ENCODE measurements at regions not wholly inside any gene's neighbourhood (a gene's known extent, or its start where the extent isn't known, plus 50 kb on each side); places are given as distances from the start of the nearest gene placed in this dataset.

- Histone ChIP-seq H3K27ac (ENCODE audit: low read depth, low read length) (no peak overlapping the region), H3K9me3 (ENCODE audit: insufficient read depth, low read depth, low read length) (peaks cover 5% of the 10 kb centered on the region), H3K79me2 (ENCODE audit: insufficient read depth, low read length) (no peaks in the 10 kb centered on the region), H3K4me1 (ENCODE audit: insufficient read depth, low read length) (peaks cover 4% of the 10 kb centered on the region), H2AFZ (ENCODE audit: low read depth, low read length) (no peak overlapping the region), H3K36me3 (ENCODE audit: insufficient read depth, low read length) (no peaks in the 10 kb centered on the region), H3K4me2 (ENCODE audit: low read length) (no peak overlapping the region), H4K20me1 (ENCODE audit: insufficient read depth, low read length) (no peaks in the 10 kb centered on the region), H3K27me3 (ENCODE audit: insufficient read depth, low read length) (no peaks in the 10 kb centered on the region), H3K9ac (ENCODE audit: low read length) (no peak overlapping the region), H3K4me3 (ENCODE audit: insufficient read depth, low read depth, low read length) (no peak overlapping the region)
- H3K4me1 Mint-ChIP-seq (ENCODE audit: low read depth, unreplicated experiment), result peaks cover 12% of the 10 kb centered on the region
- H3K27me3 Mint-ChIP-seq (ENCODE audit: low read depth, unreplicated experiment), result peaks cover 53% of the 10 kb centered on the region
- FAIRE-seq, result no peak
- H3K27ac Mint-ChIP-seq (ENCODE audit: unreplicated experiment), result no peak overlapping the region
- peaks cover 4% of the 10 kb centered on the region for H3K9me3 Mint-ChIP-seq (ENCODE audit: unreplicated experiment)
- no peak for TF ChIP-seq EZH2 (IDR thresholded peaks at IDR 0.05; ENCODE audit: insufficient read depth, low read length)
- no peak for TF ChIP-seq CTCF (IDR thresholded peaks at IDR 0.05; ENCODE audit: insufficient read depth, low read depth, low read length)
- no peaks in the 10 kb centered on the region for H3K36me3 Mint-ChIP-seq (ENCODE audit: low read depth, unreplicated experiment)
- no peak for DNase-seq (ENCODE audit: low read depth)
- no peak overlapping the region for H3K4me3 Mint-ChIP-seq (ENCODE audit: unreplicated experiment)
Observed at GRCh38 chr6:169909113-169909512, 157.7 kb downstream of the ERMARD start.

GRCh38 chr6:169908403-169908933 lies 157.0 kb downstream of the ERMARD start:
- Mint-ChIP-seq H3K9me3 (ENCODE audit: unreplicated experiment) (no peaks in the 10 kb centered on the region), H3K27ac (ENCODE audit: unreplicated experiment) (peak overlapping the region; percentile 12), H3K4me3 (ENCODE audit: unreplicated experiment) (no peak overlapping the region), H3K27me3 (ENCODE audit: low read depth, unreplicated experiment) (peaks cover 49% of the 10 kb centered on the region), H3K36me3 (ENCODE audit: low read depth, unreplicated experiment) (no peaks in the 10 kb centered on the region), H3K4me1 (ENCODE audit: low read depth, unreplicated experiment) (peaks cover 13% of the 10 kb centered on the region)
- Histone ChIP-seq H2AFZ (ENCODE audit: low read depth, low read length) (no peak overlapping the region), H3K4me2 (ENCODE audit: low read length) (no peak overlapping the region), H3K9me3 (ENCODE audit: insufficient read depth, low read depth, low read length) (peaks cover 5% of the 10 kb centered on the region), H3K9ac (ENCODE audit: low read length) (no peak overlapping the region), H3K79me2 (ENCODE audit: insufficient read depth, low read length) (no peaks in the 10 kb centered on the region), H4K20me1 (ENCODE audit: insufficient read depth, low read length) (no peaks in the 10 kb centered on the region), H3K27me3 (ENCODE audit: insufficient read depth, low read length) (no peaks in the 10 kb centered on the region), H3K36me3 (ENCODE audit: insufficient read depth, low read length) (no peaks in the 10 kb centered on the region), H3K27ac (ENCODE audit: low read depth, low read length) (no peak overlapping the region), H3K4me3 (ENCODE audit: insufficient read depth, low read depth, low read length) (no peak overlapping the region), H3K4me1 (ENCODE audit: insufficient read depth, low read length) (peaks cover 4% of the 10 kb centered on the region)
- TF ChIP-seq CTCF (IDR thresholded peaks at IDR 0.05; ENCODE audit: insufficient read depth, low read depth, low read length) (no peak), EZH2 (IDR thresholded peaks at IDR 0.05; ENCODE audit: insufficient read depth, low read length) (no peak)
- no peak for FAIRE-seq
- no peak for DNase-seq (ENCODE audit: low read depth)

- no peak overlapping the region for H3K9ac ChIP-seq (ENCODE audit: low read length)
- H3K27me3 ChIP-seq (ENCODE audit: insufficient read depth, low read length), result no peaks in the 10 kb centered on the region
- no peak overlapping the region for H3K4me3 Mint-ChIP-seq (ENCODE audit: unreplicated experiment)
- H4K20me1 ChIP-seq (ENCODE audit: insufficient read depth, low read length), result no peaks in the 10 kb centered on the region
- H3K9me3 Mint-ChIP-seq (ENCODE audit: unreplicated experiment), result no peaks in the 10 kb centered on the region
- H3K27me3 Mint-ChIP-seq (ENCODE audit: low read depth, unreplicated experiment), result peaks cover 42% of the 10 kb centered on the region
- peaks cover 4% of the 10 kb centered on the region for H3K4me1 ChIP-seq (ENCODE audit: insufficient read depth, low read length)
- H3K4me3 ChIP-seq (ENCODE audit: insufficient read depth, low read depth, low read length), result no peak overlapping the region
- no peak overlapping the region for H3K27ac Mint-ChIP-seq (ENCODE audit: unreplicated experiment)
- no peak overlapping the region for H2AFZ ChIP-seq (ENCODE audit: low read depth, low read length)
- no peak for TF ChIP-seq EZH2 (IDR thresholded peaks at IDR 0.05; ENCODE audit: insufficient read depth, low read length)
- no peak for TF ChIP-seq CTCF (IDR thresholded peaks at IDR 0.05; ENCODE audit: insufficient read depth, low read depth, low read length)
- no peak overlapping the region for H3K27ac ChIP-seq (ENCODE audit: low read depth, low read length)
- no peaks in the 10 kb centered on the region for H3K79me2 ChIP-seq (ENCODE audit: insufficient read depth, low read length)
- H3K9me3 ChIP-seq (ENCODE audit: insufficient read depth, low read depth, low read length), result peaks cover 5% of the 10 kb centered on the region
- no peaks in the 10 kb centered on the region for H3K36me3 ChIP-seq (ENCODE audit: insufficient read depth, low read length)
- FAIRE-seq, result no peak
- peaks cover 13% of the 10 kb centered on the region for H3K4me1 Mint-ChIP-seq (ENCODE audit: low read depth, unreplicated experiment)
- H3K4me2 ChIP-seq (ENCODE audit: low read length), result no peak overlapping the region
- DNase-seq (ENCODE audit: low read depth), result no peak
- H3K36me3 Mint-ChIP-seq (ENCODE audit: low read depth, unreplicated experiment), result no peaks in the 10 kb centered on the region
Observed at GRCh38 chr6:169907419-169908115, 156.1 kb downstream of the ERMARD start.

Measured in astrocyte (in vitro differentiated cells and primary cell).